HG02852 (cell line): ENCODE measurements at regions not wholly inside any gene's neighbourhood (a gene's known extent, or its start where the extent isn't known, plus 50 kb on each side); places are given as distances from the start of the nearest gene placed in this dataset.
"Not testable (repeated sequence)": the region's sequence is repeated elsewhere in the genome, so short reads cannot be mapped to it uniquely, and the experiment has no call there.

Experiments used
- ATAC-seq: cut with Tn5 transposase; IDR thresholded peaks from one replicate; pipeline ENCODE4 v1.9.1; 2021; ENCODE audit warnings: mild to moderate bottlenecking, moderate library complexity; ENCODE audit not compliant: unreplicated experiment

GRCh38 chr5:109283086-109283485, 126.7 kb downstream of the PJA2 start:
- ATAC-seq, result not testable (repeated sequence)

GRCh38 chr5:109281136-109281690, 128.6 kb downstream of the PJA2 start:
- ATAC-seq, result no peak

GRCh38 chr5:109278141-109278540, 131.6 kb downstream of the PJA2 start:
- no peak for ATAC-seq

- no peak for ATAC-seq
These were observed 133.9 kb downstream of the PJA2 start for GRCh38 chr5:109275919-109276318.

- ATAC-seq, result no peak
These were observed 136.2 kb downstream of the PJA2 start for GRCh38 chr5:109273594-109273993.

GRCh38 chr5:109267283-109267682, 142.5 kb downstream of the PJA2 start:
- no peak for ATAC-seq

GRCh38 chr5:109258755-109259154, 151.0 kb downstream of the PJA2 start:
- ATAC-seq, result no peak

GRCh38 chr5:109256486-109256885, 153.3 kb downstream of the PJA2 start:
- no peak for ATAC-seq

- ATAC-seq, result no peak
These were observed 155.3 kb downstream of the PJA2 start for GRCh38 chr5:109254511-109254910.

GRCh38 chr5:109253262-109253661, 156.5 kb downstream of the PJA2 start:
- ATAC-seq, result no peak

GRCh38 chr5:109252731-109253130, 157.0 kb downstream of the PJA2 start:
- no peak for ATAC-seq

- no peak for ATAC-seq
These were observed 159.0 kb downstream of the PJA2 start for GRCh38 chr5:109250533-109251329.

- no peak for ATAC-seq
These were observed 159.7 kb downstream of the PJA2 start for GRCh38 chr5:109250080-109250479.

- ATAC-seq, result no peak
These were observed 160.6 kb downstream of the PJA2 start for GRCh38 chr5:109249126-109249525.

GRCh38 chr5:109247986-109248385, 161.8 kb downstream of the PJA2 start:
- peak; percentile 81 for ATAC-seq

GRCh38 chr5:109246841-109247592, 162.8 kb downstream of the PJA2 start:
- ATAC-seq, result no peak
